NCI-H510A treated with DMSO at 0.1 percent for 48 hours (cell line): ENCODE measurements at regions not wholly inside any gene's neighbourhood (a gene's known extent, or its start where the extent isn't known, plus 50 kb on each side); places are given as distances from the start of the nearest gene placed in this dataset.

ENCODE experiments used
- DNase-seq: peaks from one replicate; lab custom pipeline; 2025; lab: John Stamatoyannopoulos, UW

- no peak for DNase-seq
These were observed 439.2 kb downstream of the SETBP1 start for GRCh38 chr18:45119876-45120275.

GRCh38 chr18:45121146-45121545, 440.5 kb downstream of the SETBP1 start:
- DNase-seq: no peak

GRCh38 chr18:45122506-45122905, 441.8 kb downstream of the SETBP1 start:
- DNase-seq: no peak

GRCh38 chr18:45127405-45127804, 446.7 kb downstream of the SETBP1 start:
- no peak for DNase-seq

- no peak for DNase-seq
These were observed 452.6 kb downstream of the SETBP1 start for GRCh38 chr18:45133276-45133675.

- no peak for DNase-seq
These were observed 455.8 kb downstream of the SETBP1 start for GRCh38 chr18:45136381-45137086.

- DNase-seq: no peak
These were observed 456.4 kb downstream of the SETBP1 start for GRCh38 chr18:45137087-45137419.

- DNase-seq: no peak
These were observed 458.8 kb downstream of the SETBP1 start for GRCh38 chr18:45139478-45139877.

GRCh38 chr18:45142868-45143267, 462.2 kb downstream of the SETBP1 start:
- DNase-seq: no peak

- DNase-seq: no peak
These were observed 465.6 kb upstream of the SLC14A2 start for GRCh38 chr18:45149712-45150111.

GRCh38 chr18:45151645-45152044, 463.6 kb upstream of the SLC14A2 start:
- no peak for DNase-seq

GRCh38 chr18:45155526-45155925, 459.8 kb upstream of the SLC14A2 start:
- DNase-seq: no peak

GRCh38 chr18:45156946-45157345, 458.3 kb upstream of the SLC14A2 start:
- DNase-seq: no peak

GRCh38 chr18:45157576-45157975, 457.7 kb upstream of the SLC14A2 start:
- DNase-seq: no peak

- DNase-seq: no peak
These were observed 453.4 kb upstream of the SLC14A2 start for GRCh38 chr18:45161850-45162249.

- no peak for DNase-seq
These were observed 451.4 kb upstream of the SLC14A2 start for GRCh38 chr18:45163871-45164270.

- DNase-seq: no peak
These were observed 450.7 kb upstream of the SLC14A2 start for GRCh38 chr18:45164551-45164950.

- no peak for DNase-seq
These were observed 450.0 kb upstream of the SLC14A2 start for GRCh38 chr18:45165176-45165713.

GRCh38 chr18:45165871-45166270, 449.4 kb upstream of the SLC14A2 start:
- no peak for DNase-seq

- DNase-seq: no peak
These were observed 448.9 kb upstream of the SLC14A2 start for GRCh38 chr18:45166341-45166835.

GRCh38 chr18:45166836-45167551, 448.3 kb upstream of the SLC14A2 start:
- DNase-seq: peak; percentile 34

- no peak for DNase-seq
These were observed 447.5 kb upstream of the SLC14A2 start for GRCh38 chr18:45167631-45168280.
